HuH-7 (cell line): ENCODE measurements at regions not wholly inside any gene's neighbourhood (a gene's known extent, or its start where the extent isn't known, plus 50 kb on each side); places are given as distances from the start of the nearest gene placed in this dataset.
"Not testable (repeated sequence)": the region's sequence is repeated elsewhere in the genome, so short reads cannot be mapped to it uniquely, and the experiment has no call there.

Experiments
- DNase-seq: peaks from one replicate; pipeline ENCODE4 v3.0.0; 2011; ENCODE audit warnings: low spot score

DNA sequence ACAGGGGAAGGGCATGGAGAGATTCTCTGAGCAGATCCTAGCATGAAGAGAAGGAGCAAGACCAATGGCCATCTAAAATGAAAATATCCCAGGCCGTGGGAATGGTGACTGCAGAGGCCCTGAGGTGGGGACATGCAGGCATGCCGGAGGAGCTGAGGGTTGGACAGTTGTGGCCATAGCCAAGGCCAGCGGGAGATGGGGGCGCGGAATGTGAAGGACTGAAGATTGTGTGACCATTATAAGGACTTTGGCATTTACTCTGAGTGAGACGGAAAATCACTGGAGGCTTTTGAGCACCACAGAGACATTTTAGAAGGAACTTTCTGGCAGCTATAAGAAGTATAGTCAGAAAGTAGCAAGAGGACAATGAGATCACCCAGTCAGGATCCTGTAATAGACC is 341.1 kb downstream of the SFMBT2 start:
- no peak for DNase-seq

DNA sequence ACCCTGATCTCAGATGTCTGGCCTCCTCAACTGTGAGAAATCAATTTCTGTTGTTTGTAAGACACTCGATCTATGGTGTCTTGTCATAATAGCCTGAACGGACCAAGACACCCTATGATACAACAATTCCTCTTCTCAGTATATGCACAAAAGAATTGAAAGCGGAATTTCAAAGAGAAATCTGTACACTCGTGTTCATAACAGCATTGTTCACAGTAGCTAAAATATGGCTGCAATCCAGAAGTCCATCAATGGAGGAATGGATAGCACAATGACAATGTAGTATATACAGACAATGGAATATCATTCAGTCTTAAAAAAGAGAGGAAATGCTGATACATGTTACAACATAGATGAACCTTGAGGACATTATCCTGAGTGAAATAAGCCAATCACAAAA is 354.6 kb downstream of the SFMBT2 start:
- DNase-seq = no peak

DNA sequence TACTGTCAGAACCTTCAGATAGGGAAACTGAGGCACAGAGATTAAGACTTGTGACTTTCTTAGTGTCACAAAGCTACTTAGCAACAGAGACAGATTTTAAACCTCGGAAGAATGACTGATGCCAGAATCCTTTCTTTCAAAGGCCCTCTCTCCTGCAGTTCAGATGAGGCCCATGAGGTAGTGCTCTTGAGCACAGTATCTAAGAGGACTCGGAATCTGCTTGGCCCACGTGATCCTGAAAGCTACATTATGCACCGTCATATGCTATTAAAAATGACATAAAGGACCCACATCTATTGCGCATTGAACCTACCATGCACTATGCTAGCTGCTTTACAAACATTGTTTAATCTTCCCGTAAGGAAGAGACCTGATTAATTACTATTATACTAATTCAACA is 355.9 kb downstream of the SFMBT2 start:
- DNase-seq = peak; percentile 24

DNA sequence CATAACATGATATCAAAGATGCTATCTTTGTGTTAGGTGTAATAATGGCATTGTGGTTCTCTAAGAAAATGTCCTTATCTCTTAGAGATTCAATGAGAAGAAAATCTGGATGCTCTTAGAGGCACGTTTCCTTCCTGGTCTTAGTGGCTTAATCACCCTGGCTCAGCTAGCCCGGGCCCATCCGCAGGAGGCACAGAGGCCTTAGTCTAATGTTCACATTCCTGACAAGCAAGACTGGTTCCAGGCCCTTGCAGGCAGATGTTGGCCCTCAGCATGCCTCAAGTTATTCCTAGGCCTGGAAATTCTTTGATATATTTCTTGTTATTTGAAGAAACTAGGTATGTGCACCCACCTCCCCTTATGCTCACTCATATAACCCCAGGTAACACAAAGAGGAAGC is 357.6 kb downstream of the SFMBT2 start:
- no peak for DNase-seq

DNA sequence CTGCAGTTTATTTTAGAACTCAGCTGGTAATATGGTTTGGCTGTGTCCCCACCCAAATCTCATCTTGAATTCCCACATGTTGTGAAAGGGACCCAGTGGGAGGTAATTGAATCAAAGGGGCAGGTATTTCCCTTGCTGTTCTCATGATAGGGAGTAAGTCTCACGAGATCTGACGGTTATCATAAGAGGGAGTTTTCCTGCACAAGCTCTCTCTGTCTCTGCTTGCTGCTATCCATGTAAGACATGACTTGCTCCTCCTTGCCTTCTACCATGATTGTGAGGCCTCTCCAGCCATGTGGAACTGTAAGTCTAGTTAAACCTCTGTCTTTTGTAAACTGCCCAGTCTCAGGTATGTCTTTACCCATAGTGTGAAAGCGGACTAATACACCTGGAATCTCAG is 360.8 kb downstream of the SFMBT2 start:
- DNase-seq = not testable (repeated sequence)

- DNase-seq = no peak
These were observed 362.8 kb downstream of the SFMBT2 start for GRCh38 chr10:7048061-7048460.

DNA sequence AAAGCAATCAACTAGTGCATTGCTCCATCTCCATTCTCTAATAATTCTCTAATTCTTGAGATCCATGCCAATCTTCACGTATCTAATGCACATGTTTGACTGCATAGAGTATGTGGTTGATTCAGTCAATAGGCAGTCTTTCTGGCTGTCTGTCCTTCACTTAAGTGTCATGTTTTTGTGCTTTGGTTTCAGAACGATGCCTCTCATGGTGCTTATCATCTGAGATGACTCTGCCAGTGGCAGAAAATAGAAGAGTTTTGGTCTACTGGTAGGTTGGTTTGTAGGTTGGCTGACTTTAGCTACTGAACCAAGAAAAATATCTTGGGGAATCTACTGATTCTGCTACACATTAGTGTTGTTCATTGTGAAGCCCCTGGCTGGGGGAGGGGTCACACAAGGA is 364.2 kb downstream of the SFMBT2 start:
- DNase-seq = no peak

DNA sequence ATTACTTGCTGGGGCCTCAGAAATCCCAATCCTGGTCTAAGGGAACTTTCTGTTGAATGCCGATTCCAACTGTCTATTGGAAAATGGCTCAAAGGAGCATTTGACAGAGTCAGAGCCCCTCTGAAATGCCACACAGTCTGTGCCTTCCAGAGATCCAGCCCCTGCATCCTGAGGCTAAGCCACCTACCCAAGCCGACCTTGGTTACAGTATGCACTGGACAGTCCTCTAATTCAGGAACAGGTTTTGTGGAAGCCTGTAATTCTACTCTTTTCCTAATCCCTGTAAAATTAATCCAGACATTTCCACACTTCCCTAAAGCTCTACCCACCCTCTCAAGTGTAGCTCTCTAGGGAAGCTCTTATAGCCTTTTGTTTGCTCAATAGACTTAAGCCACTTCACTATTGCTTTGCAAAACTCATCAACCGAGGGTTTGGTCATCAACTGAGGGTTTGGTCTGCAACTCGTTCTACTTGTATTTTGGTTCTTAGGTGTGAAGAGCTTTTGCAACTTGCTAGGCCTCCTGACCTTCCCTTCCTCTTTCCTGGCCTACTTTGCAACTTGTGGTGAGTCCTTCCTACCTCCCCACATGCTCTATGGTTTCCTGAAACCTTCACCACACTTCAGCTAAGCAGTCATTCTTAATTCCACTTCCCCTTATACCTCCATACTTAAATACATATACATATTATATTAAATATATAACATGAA is 364.8 kb downstream of the SFMBT2 start:
- DNase-seq = no peak

DNA sequence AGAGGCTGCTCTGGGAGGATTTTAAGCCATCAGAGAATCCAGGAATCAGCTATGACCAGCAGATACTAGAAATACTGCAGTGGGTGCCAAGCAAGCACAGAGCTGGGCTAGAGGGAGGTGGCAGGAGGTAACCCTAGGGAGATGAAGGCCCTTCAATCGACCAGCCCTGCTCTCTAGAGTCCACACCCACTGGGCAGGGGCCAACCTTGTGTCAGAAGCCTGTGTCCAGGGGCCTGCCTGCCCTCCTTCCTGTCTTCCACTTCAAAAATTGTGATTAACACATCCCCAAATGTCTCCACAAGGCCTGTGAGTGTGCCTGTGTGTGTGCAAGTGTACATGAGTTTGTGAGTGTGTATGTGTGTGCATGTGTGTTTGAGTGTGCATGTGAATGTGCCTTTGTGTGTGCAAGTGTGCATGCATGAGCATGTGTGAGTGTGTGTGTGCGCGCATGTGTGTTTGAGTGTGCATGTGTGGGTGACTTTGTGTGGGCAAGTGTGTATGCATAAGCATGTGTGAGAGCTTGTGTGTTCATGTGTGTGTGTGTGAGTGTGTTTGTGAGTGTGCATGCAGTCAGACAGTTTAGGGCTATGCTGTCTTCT is 367.7 kb downstream of the SFMBT2 start:
- no peak for DNase-seq

- no peak for DNase-seq
These were observed 368.3 kb downstream of the SFMBT2 start for GRCh38 chr10:7042419-7043054.

- DNase-seq = no peak
These were observed 368.8 kb downstream of the SFMBT2 start for GRCh38 chr10:7042000-7042399.

- DNase-seq = no peak
These were observed 370.2 kb downstream of the SFMBT2 start for GRCh38 chr10:7040681-7041080.

DNA sequence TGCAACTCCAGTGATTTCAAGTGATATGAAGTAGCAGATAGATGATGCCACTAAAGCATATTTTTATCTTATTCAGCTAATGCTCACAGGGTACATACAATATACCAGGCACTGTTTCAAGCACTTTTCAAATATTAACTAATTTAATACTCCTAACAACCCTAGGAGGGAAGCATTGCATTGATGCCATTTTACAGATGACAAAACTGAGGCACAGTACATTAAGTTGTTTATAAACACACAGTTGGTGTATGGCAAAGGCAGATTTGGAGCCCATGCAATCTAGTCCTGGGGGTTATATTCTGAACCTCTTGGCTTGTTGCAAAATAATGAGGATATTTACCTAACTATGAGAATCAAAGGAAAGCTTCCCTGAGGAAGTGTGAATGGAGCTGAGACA is 371.0 kb downstream of the SFMBT2 start:
- DNase-seq = no peak

GRCh38 chr10:7038416-7038815 is 372.4 kb downstream of the SFMBT2 start:
- no peak for DNase-seq

GRCh38 chr10:7037434-7037833 is 373.4 kb downstream of the SFMBT2 start:
- not testable (repeated sequence) for DNase-seq

- DNase-seq = no peak
These were observed 373.9 kb downstream of the SFMBT2 start for GRCh38 chr10:7036951-7037350.

GRCh38 chr10:7035126-7035761 is 375.6 kb downstream of the SFMBT2 start:
- no peak for DNase-seq

DNA sequence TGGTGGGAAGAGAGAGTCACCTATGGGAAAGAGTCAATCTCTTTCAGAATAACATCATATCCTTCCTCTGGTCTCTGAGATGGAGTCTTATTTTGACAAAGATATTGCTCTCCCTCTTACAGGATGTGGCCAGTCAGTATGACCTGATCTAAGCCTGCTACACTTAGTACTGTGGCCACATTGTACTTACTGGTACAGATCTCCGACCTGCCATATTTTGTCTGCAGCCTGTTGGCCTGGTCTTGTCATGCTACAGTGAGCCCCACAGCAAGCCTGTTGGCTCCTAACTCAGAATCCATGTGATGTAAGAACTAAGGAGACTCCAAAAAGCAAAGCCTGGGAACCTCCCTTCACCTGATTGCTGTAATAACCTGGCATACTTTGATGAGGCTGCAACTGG is 377.8 kb downstream of the SFMBT2 start:
- no peak for DNase-seq

DNA sequence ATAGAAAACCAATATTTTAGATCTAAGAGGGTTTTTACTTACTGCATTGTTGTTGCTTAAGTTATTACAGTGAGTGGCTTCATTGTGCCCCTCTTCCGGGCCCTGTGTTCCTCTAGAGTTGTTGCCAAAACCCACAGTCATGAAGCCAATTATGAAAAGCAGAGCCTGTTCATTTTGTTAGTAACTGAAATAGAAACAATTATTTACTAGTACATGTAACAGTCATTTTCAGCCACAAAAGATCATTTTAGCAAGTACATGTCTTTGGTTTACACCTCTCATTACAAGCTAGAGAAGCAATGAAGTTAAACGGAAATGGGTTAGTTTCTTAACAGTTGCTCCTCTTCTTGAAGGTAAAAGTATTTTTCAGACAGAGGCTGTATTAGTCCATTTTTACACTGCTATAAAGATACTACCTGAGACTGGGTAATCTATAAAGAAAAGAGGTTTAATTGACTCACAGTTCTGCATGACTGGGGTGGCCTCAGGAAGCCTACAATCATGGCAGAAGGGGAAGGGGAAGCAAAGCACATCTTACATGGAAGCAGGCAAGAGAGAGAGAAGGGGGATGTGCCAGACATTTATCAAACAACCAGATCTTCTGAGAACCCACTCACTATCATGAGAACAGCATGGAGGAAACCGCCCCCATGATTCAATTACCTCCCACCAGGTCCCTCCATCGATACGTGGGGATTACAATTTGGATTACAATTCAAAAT is 380.5 kb downstream of the SFMBT2 start:
- no peak for DNase-seq

GRCh38 chr10:7029672-7030071 is 381.2 kb downstream of the SFMBT2 start:
- DNase-seq = no peak

- DNase-seq = no peak
These were observed 382.0 kb downstream of the SFMBT2 start for GRCh38 chr10:7028809-7029166.
